Inflammatory macrophage treated with lipopolysaccharide for 4 hours (primary cell): ENCODE measurements at regions not wholly inside any gene's neighbourhood (a gene's known extent, or its start where the extent isn't known, plus 50 kb on each side); places are given as distances from the start of the nearest gene placed in this dataset.

Experiments
- DNase-seq: peaks from one replicate; pipeline ENCODE4 v3.0.0-alpha.2; 2020

- no peak for DNase-seq
Observed at GRCh38 chr13:106381091-106381490, 154.4 kb downstream of the EFNB2 start.

- DNase-seq, result no peak
Observed at GRCh38 chr13:106377931-106378662, 157.4 kb downstream of the EFNB2 start.

- no peak for DNase-seq
Observed at GRCh38 chr13:106377341-106377740, 158.1 kb downstream of the EFNB2 start.

DNA sequence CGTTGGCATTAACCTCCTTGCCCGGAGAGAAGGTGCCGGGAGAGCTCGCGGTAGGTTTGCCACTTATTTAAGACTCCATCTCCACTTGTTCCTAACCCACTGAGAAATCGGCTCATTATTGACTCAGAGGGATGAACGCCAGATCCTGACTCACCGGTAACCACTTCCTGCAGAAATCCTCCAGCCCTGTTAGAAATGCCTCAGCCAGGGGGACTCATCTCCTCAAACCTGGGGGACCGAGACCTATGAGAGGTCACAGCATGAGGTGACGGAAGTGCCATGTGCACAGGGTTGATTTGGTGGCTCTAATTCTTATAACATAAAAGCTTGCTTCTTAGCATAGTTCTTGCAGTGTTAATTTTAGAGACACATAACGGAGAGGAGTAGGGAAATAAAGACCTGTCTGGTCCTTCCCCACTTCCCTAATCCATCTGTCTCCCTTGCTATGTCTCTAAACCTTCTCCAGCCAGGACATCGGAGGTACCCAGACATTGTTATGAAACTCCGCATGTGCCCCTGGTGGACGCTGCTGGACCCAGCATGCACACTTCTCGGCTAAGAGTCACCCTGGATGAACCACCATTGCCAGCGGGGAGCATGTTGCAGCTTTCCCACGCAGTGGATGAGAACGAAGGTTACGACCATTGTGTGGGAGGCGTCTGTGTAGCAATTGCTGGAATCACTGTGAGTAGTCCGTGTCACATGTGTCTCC is 158.9 kb downstream of the EFNB2 start:
- peak; percentile 15 for DNase-seq

- DNase-seq, result no peak
Observed at GRCh38 chr13:106375085-106375484, 160.4 kb downstream of the EFNB2 start.

DNA sequence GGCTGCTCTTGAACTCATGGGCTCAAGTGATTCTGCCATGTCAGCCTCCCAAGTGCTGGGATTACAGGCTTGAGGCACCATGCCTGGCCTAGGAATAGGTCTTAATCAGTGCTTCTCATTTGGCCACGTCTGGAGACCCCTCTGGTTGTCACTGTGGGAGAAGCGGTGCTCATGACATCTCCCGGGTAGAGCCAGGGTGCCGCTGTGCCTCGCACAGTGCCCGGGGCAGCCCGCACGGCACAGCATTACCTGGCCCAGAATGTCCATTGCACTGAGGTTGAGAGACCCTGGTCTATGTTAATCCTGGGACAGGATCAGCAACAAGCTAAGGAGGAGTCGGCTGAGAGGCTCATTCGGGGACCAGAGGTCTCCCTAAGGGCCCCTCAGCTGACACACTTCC is 160.8 kb downstream of the EFNB2 start:
- no peak for DNase-seq

DNA sequence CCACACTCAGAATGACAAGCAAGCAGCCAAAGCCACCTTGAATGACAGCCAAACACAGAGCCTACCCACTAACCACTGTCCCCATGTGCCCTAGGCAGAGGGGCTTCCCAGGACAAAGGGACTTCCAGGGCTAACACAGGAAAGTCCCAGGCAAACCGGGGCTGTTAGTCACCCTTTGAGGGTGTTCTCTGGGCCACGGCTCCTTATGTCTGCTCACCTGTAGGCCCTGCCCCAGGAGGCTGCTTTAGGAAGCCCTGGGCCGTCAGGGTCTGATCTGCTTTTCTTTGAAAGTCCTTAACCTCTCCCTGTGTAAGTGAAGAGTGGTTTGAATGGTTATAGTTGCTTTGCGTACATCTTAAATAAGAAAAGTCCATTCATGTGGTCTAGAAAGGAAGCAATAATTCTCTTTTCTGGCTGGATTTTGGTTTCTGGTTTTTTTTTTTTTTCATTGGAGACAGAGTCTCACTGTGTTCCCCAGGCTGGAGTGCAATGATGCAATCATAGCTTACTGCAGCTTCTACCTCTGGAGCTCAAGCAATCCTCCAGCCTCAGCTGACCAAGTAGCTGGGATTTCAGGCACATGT is 161.4 kb downstream of the EFNB2 start:
- no peak for DNase-seq

GRCh38 chr13:106373304-106373988 is 162.0 kb downstream of the EFNB2 start:
- no peak for DNase-seq

- no peak for DNase-seq
Observed at GRCh38 chr13:106372199-106373155, 163.0 kb downstream of the EFNB2 start.

DNA sequence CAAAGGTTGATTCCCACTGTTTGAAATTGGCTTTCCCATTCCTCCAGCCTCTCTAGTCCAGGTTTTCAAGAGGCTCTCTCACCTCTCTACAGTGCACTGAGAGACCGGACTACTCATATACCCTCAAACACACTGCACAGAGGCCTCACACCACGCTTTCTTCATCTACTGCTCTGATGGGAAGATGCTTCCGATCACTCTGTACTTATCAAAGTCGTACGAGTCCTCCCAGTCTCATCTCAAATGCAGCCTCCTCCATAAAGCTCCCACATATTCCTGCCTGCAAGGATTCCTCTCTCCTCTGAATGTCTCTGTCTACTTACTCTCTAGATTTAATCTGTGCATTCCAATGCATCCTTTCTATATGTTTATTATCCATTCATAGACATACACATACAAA is 164.4 kb downstream of the EFNB2 start:
- DNase-seq, result no peak

DNA sequence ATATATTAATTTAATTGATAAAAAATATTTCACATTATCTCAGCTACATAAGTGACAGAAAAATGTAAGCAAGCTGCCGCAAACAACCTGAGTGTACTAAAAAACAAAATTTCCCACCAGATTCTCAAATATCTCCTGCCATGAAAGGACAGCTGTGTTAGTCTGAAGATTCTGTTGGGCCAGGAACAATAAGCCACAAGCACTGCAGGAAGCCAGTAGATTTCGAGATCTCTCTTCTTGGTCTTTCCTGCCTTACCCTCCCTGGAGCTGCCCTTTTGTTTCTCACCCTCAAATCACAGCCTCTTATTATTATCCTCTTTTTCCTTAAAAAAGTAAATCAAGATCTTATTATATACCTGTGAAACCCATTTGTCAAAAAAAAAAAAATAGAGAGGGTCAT is 165.6 kb downstream of the EFNB2 start:
- DNase-seq, result no peak

DNA sequence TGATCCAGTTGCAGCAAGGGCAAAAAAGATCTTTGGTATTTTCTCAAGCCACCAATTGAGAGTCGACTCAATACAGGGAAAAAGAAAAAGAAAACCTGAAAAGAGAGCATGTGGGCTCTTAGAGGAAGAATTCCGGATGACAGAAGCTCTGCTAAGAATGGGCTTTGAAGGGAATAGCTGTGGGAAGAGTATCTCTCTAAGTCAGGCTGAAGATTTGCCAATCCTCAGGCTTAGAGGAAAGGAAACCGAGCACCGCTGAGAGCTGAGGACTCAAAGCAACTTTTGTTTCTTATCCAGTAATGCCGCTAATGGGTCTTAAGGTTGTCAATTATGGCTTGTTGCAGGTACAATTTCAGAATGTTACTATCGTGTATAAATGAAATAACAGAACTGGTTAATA is 166.4 kb downstream of the EFNB2 start:
- DNase-seq, result no peak

DNA sequence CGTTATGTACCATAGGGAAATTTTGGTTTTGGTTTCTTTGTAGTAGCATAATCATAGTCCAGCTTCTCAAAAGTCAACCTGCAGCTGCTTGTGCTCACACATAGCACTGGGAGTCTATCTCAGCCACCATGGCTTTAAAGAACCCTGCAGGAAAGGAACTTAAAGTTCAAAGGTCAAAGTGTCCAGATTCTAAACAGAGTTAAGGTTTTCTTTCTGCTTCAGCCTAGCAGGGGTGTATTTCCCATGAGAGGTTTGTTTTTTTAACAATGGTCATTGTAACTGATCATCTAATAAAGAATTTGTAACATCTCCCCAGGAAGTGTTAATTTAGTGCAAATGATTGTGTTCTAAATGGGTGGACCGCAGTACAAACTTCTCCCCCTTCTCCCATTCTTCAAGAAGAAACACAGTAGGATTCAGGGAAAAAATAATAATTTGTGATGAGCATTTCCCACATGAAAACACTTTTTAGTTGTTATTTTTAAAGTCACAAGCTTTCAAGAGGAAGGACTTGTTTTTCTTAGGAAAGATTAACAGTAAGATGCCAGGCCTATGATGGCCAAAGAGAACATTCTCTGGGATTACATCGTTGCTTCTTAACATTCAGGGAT is 168.0 kb downstream of the EFNB2 start:
- no peak for DNase-seq

DNA sequence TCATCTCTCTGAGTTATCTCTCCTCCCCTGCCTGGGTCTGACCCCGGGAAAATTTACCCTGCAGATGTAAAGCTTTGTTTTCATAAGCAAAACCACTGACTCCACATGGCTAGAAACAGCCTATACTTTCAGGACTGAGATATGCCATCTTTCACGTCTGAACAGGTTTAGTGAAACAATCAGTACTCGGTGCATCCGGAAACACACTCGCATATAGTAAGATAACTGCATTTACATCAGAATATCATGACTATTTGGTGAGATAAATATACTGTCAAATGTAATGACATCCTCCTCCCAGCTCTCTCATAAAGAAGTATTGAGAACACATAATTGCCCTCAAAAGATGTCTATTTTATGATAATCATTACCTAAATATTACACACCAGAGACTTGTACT is 172.8 kb downstream of the EFNB2 start:
- no peak for DNase-seq

DNA sequence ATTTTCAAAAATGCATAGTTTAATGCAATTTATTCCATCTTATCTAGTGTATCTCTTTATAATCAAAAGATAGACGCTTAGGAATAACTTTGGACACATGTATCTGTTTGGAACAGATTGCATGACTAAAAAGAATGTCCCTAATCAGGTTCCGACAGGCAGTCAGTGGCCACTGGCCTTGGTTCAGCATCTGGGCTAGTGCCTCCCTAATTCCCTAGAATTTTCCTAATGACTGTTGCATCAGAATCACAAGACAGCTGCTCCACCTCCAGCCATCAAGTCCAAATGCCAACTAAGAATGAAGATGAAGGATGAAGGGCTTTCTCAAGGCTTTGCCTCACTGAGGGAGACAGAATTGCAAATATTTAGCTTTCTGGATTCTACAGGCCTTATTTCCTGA is 173.8 kb downstream of the EFNB2 start:
- no peak for DNase-seq

DNA sequence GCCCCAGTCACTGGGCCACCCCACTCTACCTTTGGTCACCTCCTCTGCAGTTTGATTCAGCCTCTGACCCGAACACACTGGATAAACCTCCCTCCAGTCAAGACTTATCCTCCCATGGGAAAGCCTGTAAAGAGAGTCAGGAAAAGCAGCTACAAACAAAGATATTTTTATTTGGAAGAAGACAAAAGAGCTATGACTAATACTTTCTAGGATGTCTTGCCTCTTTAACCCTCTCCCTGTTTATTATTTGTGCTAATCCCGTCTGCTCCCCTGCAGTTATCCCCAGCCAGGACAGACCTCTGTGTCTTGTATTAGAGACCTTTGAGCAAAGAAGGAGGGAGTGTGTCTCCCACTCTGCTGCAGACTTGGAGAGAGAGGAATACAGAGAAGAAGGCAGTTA is 178.3 kb downstream of the EFNB2 start:
- DNase-seq, result no peak

DNA sequence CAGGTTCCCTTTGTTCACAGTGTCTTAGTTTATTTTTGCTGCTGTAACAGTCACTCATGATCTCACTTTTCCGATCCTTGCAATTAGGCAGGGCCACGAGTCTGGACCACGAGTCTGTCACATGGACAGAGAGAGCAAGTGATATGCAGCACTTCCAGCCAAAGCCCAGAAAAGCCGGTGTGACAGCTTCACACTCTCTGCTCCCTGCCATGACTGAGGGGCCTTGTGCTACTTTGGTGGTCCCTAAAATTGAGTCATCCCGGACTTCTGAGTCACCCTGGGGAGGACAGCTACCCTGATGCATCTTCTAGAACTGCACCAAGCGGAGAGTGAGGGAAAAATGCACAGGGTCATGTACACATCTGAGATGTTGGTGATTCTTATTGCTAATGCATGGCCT is 179.6 kb downstream of the EFNB2 start:
- DNase-seq, result no peak

GRCh38 chr13:106354961-106355360 is 180.5 kb downstream of the EFNB2 start:
- DNase-seq, result no peak

DNA sequence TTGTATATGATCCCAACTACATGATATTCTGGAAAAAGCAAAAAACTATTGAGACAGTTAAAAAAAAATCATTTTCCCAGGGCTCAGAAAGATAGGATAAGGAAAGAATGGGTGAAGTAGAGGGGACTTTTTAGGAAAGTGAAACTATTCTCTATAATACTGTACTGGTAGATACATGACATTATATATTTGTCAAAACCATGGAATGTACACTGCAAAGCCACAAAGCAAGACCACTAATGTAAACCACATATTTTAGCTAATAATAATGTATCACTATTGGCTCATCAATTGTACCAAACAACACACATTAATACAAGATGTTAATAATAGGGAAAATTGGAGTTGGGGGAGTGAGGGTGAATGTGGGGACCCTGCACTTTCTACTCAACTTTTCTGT is 182.6 kb downstream of the EFNB2 start:
- DNase-seq, result no peak

GRCh38 chr13:106351251-106351650 is 184.2 kb downstream of the EFNB2 start:
- DNase-seq, result no peak

GRCh38 chr13:106350208-106350607 is 185.3 kb downstream of the EFNB2 start:
- DNase-seq, result no peak
